ENCODE measurements at regions not wholly inside any gene's neighbourhood (a gene's known extent, or its start where the extent isn't known, plus 50 kb on each side); places are given as distances from the start of the nearest gene placed in this dataset.

DNA sequence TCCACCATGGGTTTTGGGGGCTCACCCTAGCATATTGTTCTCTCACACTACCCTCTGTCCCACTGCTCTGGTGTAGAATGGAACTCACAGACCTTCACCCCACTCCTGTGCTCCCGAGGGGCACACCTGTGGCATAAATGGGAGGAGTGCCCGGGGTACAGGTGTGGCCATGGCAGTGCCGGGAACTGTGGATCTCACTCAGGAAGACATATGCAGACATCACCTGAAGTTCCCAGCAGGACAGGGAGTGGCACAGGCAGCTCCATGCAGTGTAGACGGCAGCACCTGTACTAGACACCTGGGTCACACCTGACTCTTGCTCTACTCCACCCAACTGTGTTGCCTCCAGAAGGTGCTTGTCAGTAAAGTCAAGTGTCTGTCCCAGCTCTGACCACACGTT is 57.6 kb upstream of the MRPS22 start:
- Mint-ChIP-seq H3K4me1 (no peaks in the 10 kb centered on the region), H3K27ac (no peak overlapping the region), H3K9me3 (no peaks in the 10 kb centered on the region), H3K4me3 (no peak overlapping the region), H3K36me3 (no peaks in the 10 kb centered on the region), H3K27me3 (ENCODE audit: low read depth in 3 of 3) (peaks cover 1 to 2% (median 2%) of the 10 kb centered on the region in 3 donors)
- DNase-seq: no peak

DNA sequence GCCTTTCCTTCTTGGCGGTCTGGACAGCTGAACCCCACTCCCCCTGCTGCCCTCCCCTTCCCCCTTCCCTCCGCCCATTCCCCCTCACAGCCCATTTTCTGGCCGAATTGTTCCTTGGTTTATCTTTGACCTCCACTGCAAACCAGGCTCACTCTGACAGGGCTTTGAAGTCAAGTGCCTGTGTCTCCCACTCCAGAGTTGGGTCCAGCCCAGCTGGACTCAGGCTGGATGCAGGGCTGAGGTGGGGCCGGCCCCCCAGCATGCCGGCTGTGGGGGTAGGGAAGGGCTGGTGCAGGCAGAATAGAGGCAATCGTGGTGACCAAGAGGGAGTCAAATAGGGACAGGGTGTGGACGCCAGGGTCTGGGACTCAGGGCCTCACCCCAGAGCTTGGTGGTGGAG is 57.0 kb upstream of the MRPS22 start:
- no peaks in the 10 kb centered on the region for H3K36me3 Mint-ChIP-seq
- no peak overlapping the region for H3K4me3 Mint-ChIP-seq
- peaks cover under 1 to 2% (median 1%) of the 10 kb centered on the region in 3 donors for H3K27me3 Mint-ChIP-seq (ENCODE audit: low read depth in 3 of 3)
- no peak for DNase-seq
- no peak overlapping the region for H3K27ac Mint-ChIP-seq
- no peaks in the 10 kb centered on the region for H3K9me3 Mint-ChIP-seq
- no peaks in the 10 kb centered on the region for H3K4me1 Mint-ChIP-seq

DNA sequence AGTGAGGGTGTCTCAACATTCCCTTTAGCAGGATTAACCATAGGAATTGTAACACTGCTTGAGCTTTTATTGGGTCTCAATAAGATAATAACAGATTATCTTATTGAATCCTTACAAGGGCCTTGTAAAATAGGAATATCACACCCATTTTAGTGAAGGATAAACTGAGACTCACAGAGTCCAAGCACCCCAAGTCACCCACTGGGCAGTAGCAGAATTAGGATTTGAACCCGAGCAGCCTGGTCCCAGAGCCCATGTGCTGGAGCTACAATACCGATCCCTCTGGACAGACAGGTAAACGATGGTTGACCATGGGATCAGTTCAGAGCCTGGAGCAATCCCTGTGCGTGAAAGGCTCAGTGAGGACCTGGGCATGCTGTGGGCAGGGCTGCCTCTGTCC is 56.3 kb upstream of the MRPS22 start:
- Mint-ChIP-seq H3K27ac (no peak overlapping the region), H3K4me3 (no peak overlapping the region), H3K27me3 (ENCODE audit: low read depth in 3 of 3) (peaks cover 0 to 2% (median 0%) of the 10 kb centered on the region in 3 donors), H3K4me1 (no peaks in the 10 kb centered on the region), H3K9me3 (no peaks in the 10 kb centered on the region), H3K36me3 (no peaks in the 10 kb centered on the region)
- DNase-seq: no peak

GRCh38 chr3:139288266-139288821 is 55.5 kb upstream of the MRPS22 start:
- Mint-ChIP-seq H3K27ac (no peak overlapping the region), H3K36me3 (no peaks in the 10 kb centered on the region), H3K4me3 (no peak overlapping the region), H3K9me3 (no peaks in the 10 kb centered on the region), H3K4me1 (no peaks in the 10 kb centered on the region), H3K27me3 (ENCODE audit: low read depth in 3 of 3) (peaks cover 0 to 2% (median 0%) of the 10 kb centered on the region in 3 donors)
- DNase-seq: no peak

- H3K27me3 Mint-ChIP-seq (ENCODE audit: low read depth in 3 of 3): peaks cover 0 to 6% (median 6%) of the 10 kb centered on the region in 3 donors
- H3K4me1 Mint-ChIP-seq: no peaks in the 10 kb centered on the region
- H3K36me3 Mint-ChIP-seq: no peaks in the 10 kb centered on the region
- H3K27ac Mint-ChIP-seq: no peak overlapping the region
- no peaks in the 10 kb centered on the region for H3K9me3 Mint-ChIP-seq
- H3K4me3 Mint-ChIP-seq: no peak overlapping the region
- no peak for DNase-seq
These were observed 53.8 kb upstream of the MRPS22 start for GRCh38 chr3:139289860-139290524.

- Mint-ChIP-seq H3K9me3 (no peaks in the 10 kb centered on the region), H3K27me3 (ENCODE audit: low read depth in 3 of 3) (peaks cover 0 to 6% (median 4%) of the 10 kb centered on the region in 3 donors), H3K4me3 (no peak overlapping the region), H3K36me3 (no peaks in the 10 kb centered on the region), H3K4me1 (no peaks in the 10 kb centered on the region), H3K27ac (no peak overlapping the region)
- DNase-seq: no peak
These were observed 52.4 kb upstream of the MRPS22 start for GRCh38 chr3:139291276-139292051.

- Mint-ChIP-seq H3K4me3 (no peak overlapping the region), H3K9me3 (no peaks in the 10 kb centered on the region), H3K27me3 (ENCODE audit: low read depth in 3 of 3) (peaks cover under 1 to 6% (median 4%) of the 10 kb centered on the region in 3 donors), H3K27ac (no peak overlapping the region), H3K4me1 (no peaks in the 10 kb centered on the region), H3K36me3 (no peaks in the 10 kb centered on the region)
- DNase-seq: no peak
These were observed 51.6 kb upstream of the MRPS22 start for GRCh38 chr3:139292192-139292591.

DNA sequence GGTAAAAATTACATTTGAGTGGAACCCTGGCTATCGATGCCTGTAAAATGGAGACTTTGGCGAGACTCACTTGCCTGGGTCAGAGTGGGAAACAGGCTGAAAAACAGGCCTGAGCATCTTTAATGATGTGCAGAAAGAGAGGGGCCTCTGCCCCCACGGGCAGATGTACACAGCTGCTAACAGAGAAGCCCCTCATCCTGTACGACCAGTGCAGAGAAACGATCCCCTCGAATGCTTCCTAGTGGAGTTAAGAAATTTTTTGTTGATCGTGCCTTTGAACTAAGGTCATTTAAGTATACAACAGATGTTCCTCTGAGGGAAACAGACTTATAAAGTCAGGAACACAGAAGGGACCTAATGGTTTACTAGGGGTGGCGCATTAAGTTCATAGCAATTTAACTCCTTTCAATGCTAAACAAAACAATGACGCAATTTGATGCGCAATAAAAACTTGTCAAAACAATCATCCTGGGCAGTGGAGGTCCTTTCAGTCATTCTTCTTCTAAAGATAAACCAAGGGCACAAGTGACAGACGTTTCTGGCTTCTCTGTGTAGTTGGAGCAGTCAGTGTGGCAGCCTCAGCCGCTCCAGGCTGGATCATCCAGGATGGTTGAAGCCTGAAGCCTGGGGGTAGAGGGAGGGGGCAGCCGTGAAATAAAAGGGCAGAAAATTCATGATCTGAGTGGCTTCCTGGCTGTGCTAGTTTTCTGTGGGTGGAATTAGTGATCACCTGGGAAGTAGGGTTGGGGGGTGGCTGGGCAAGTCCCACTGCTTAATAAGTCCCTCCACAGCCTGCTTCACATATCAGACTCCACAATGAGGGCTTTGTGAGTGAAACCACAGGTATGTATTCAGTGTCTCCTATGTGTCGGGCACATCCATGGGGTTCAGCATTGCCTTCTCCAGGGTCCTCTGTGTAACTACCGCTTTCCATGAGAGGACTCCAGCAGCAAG is 50.8 kb upstream of the MRPS22 start:
- H3K9me3 Mint-ChIP-seq: no peaks in the 10 kb centered on the region

DNA sequence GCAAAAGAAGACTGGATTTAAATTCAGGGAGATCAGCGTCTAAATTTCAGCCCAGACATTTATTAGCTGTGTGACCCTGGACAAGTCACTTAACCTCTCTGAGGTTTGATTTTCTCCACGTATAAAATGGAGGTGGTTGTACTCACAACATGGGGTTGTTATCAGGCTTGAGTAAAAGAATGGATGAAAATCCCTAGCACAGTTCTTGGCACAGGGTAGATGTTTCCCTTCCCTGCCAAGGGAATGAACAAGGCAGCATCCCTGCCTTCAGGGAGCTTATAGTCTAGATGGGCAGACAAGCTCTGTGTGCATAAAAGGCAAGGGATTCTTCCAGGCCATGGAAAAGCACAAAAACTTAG is 50.2 kb upstream of the MRPS22 start:
- Mint-ChIP-seq H3K9me3 (no peaks in the 10 kb centered on the region), H3K36me3 (no peaks in the 10 kb centered on the region), H3K27me3 (ENCODE audit: low read depth in 3 of 3) (peaks cover 1 to 6% (median 4%) of the 10 kb centered on the region in 3 donors), H3K4me1 (no peaks in the 10 kb centered on the region), H3K4me3 (no peak overlapping the region), H3K27ac (no peak overlapping the region)
- no peak for DNase-seq

More for the DNA sequence above, 50.8 kb upstream of the MRPS22 start:
- H3K4me1 Mint-ChIP-seq: no peaks in the 10 kb centered on the region
- no peak for DNase-seq
- no peak overlapping the region for H3K4me3 Mint-ChIP-seq
- no peaks in the 10 kb centered on the region for H3K36me3 Mint-ChIP-seq
- H3K27me3 Mint-ChIP-seq (ENCODE audit: low read depth in 3 of 3): peaks cover 1 to 6% (median 4%) of the 10 kb centered on the region in 3 donors
- no peak overlapping the region for H3K27ac Mint-ChIP-seq

Measured in immature natural killer cell (primary cell).